ENCODE measurements at regions not wholly inside any gene's neighbourhood (a gene's known extent, or its start where the extent isn't known, plus 50 kb on each side); places are given as distances from the start of the nearest gene placed in this dataset.
A peak's percentile ranks its signal among the peaks of the same experiment; 100 is the strongest.

- Histone ChIP-seq H3K79me2 (ENCODE audit: control insufficient read depth, low read length) (no peaks in the 10 kb centered on the region), H3K4me1 (ENCODE audit: control insufficient read depth, low read length) (no peaks in the 10 kb centered on the region), H3K27ac (ENCODE audit: low read depth, low read length) (no peak overlapping the region), H3K27me3 (ENCODE audit: control insufficient read depth, low read length) (no peaks in the 10 kb centered on the region), H3K4me2 (ENCODE audit: low read length) (no peak overlapping the region), H3K36me3 (ENCODE audit: control insufficient read depth, low read length) (no peaks in the 10 kb centered on the region), H3K9me3 (ENCODE audit: control insufficient read depth, insufficient read depth, low read length) (no peaks in the 10 kb centered on the region), H3F3A (ENCODE audit: control insufficient read depth, insufficient read depth) (no peaks in the 10 kb centered on the region), H3K9me2 (replicated peaks; ENCODE audit: control insufficient read depth, low read length) (no peaks in the 10 kb centered on the region), H4K20me1 (ENCODE audit: control insufficient read depth, insufficient read depth, low read depth, low read length) (no peaks in the 10 kb centered on the region), H3K4me3 (ENCODE audit: low read length) (no peak overlapping the region)
- no peak for TF ChIP-seq CTCF (IDR thresholded peaks at IDR 0.05; ENCODE audit: low read depth, low read length, poor library complexity, severe bottlenecking)
- TF ChIP-seq EZH2phosphoT487 (IDR thresholded peaks at IDR 0.05; ENCODE audit: borderline replicate concordance, low read length) = no peak
These were observed 138.5 kb downstream of the RBM26 start for GRCh38 chr13:79267560-79267959.

- Histone ChIP-seq H3K9me2 (replicated peaks; ENCODE audit: control insufficient read depth, low read length) (no peaks in the 10 kb centered on the region; the same call in 1 of the 2 replicates), H3K4me2 (ENCODE audit: low read length) (no peak overlapping the region), H3K36me3 (ENCODE audit: control insufficient read depth, low read length) (no peaks in the 10 kb centered on the region), H3K4me3 (ENCODE audit: low read length) (no peak overlapping the region), H4K20me1 (ENCODE audit: control insufficient read depth, insufficient read depth, low read depth, low read length) (no peaks in the 10 kb centered on the region), H3K79me2 (ENCODE audit: control insufficient read depth, low read length) (no peaks in the 10 kb centered on the region), H3F3A (ENCODE audit: control insufficient read depth, insufficient read depth) (no peaks in the 10 kb centered on the region), H3K4me1 (ENCODE audit: control insufficient read depth, low read length) (no peaks in the 10 kb centered on the region), H3K9me3 (ENCODE audit: control insufficient read depth, insufficient read depth, low read length) (no peaks in the 10 kb centered on the region), H3K27ac (ENCODE audit: low read depth, low read length) (no peak overlapping the region), H3K27me3 (ENCODE audit: control insufficient read depth, low read length) (no peaks in the 10 kb centered on the region)
- TF ChIP-seq CTCF (IDR thresholded peaks at IDR 0.05; ENCODE audit: low read depth, low read length, poor library complexity, severe bottlenecking) = no peak
- TF ChIP-seq EZH2phosphoT487 (IDR thresholded peaks at IDR 0.05; ENCODE audit: borderline replicate concordance, low read length) = no peak
These were observed 147.6 kb downstream of the RBM26 start for GRCh38 chr13:79258489-79258888.

- Histone ChIP-seq H3K9me2 (replicated peaks; ENCODE audit: control insufficient read depth, low read length) (no peaks in the 10 kb centered on the region), H3K27ac (ENCODE audit: low read depth, low read length) (no peak overlapping the region)
- TF ChIP-seq EZH2phosphoT487 (IDR thresholded peaks at IDR 0.05; ENCODE audit: borderline replicate concordance, low read length) = no peak
- peak; percentile 59 for TF ChIP-seq CTCF (IDR thresholded peaks at IDR 0.05; ENCODE audit: low read depth, low read length, poor library complexity, severe bottlenecking)
These were observed 159.5 kb downstream of the RBM26 start for GRCh38 chr13:79246578-79246949.

More at GRCh38 chr13:79246578-79246949, 159.5 kb downstream of the RBM26 start:
- Histone ChIP-seq H3K9me3 (ENCODE audit: control insufficient read depth, insufficient read depth, low read length) (no peaks in the 10 kb centered on the region), H3K4me3 (ENCODE audit: low read length) (no peak overlapping the region), H3K36me3 (ENCODE audit: control insufficient read depth, low read length) (no peaks in the 10 kb centered on the region), H3F3A (ENCODE audit: control insufficient read depth, insufficient read depth) (no peaks in the 10 kb centered on the region), H3K4me1 (ENCODE audit: control insufficient read depth, low read length) (no peaks in the 10 kb centered on the region), H3K79me2 (ENCODE audit: control insufficient read depth, low read length) (no peaks in the 10 kb centered on the region), H3K4me2 (ENCODE audit: low read length) (no peak overlapping the region), H3K27me3 (ENCODE audit: control insufficient read depth, low read length) (no peaks in the 10 kb centered on the region), H4K20me1 (ENCODE audit: control insufficient read depth, insufficient read depth, low read depth, low read length) (no peaks in the 10 kb centered on the region)
